SU-DHL-6 (cell line): ENCODE measurements at regions not wholly inside any gene's neighbourhood (a gene's known extent, or its start where the extent isn't known, plus 50 kb on each side); places are given as distances from the start of the nearest gene placed in this dataset.

ENCODE experiments used
- CTCF ChIP-seq: fragments of 200-600 bp; sonication (generic); IDR thresholded peaks from one replicate; pipeline ENCODE4 v1.5.1; 2017; ENCODE audit warnings: antibody characterized with exemption, mild to moderate bottlenecking, low read length, moderate library complexity; ENCODE audit not compliant: insufficient read depth, poor library complexity, severe bottlenecking
- EZH2phosphoT487 ChIP-seq: fragments of 200-600 bp; sonication (generic), shearing (Covaris generic); conservative IDR thresholded peaks from 2 replicates; pipeline ENCODE4 v1.6.1; 2018; ENCODE audit warnings: mild to moderate bottlenecking, antibody characterized with exemption, low read length, moderate library complexity, mixed read lengths

GRCh38 chr5:32932241-32932935 lies 221.3 kb downstream of the NPR3 start:
- TF ChIP-seq CTCF (no peak), EZH2phosphoT487 (no peak)
